HCT116 (cell line): ENCODE measurements at regions not wholly inside any gene's neighbourhood (a gene's known extent, or its start where the extent isn't known, plus 50 kb on each side); places are given as distances from the start of the nearest gene placed in this dataset.

Experiments used
- ATAC-seq: fragments of 200-7000 bp; cut with Tn5 transposase; 2 replicates; pipeline ENCODE4 v1.9.1; 2020; ENCODE audit warnings: mild to moderate bottlenecking, moderate library complexity
- BruUV-seq: library from RNA; stranded (reverse); fragments of 400-500 nt; replicated peaks from 2 replicates; lab custom pipeline; 2021; lab: Mats Ljungman, UMichigan
- CTCF ChIA-PET: fragments of 300-600 bp; sonication (Branson Sonifier 250); formaldehyde crosslinking; loops from one replicate; lab custom pipeline; 2021; ENCODE audit warnings: antibody characterized with exemption; lab: Charles Lee
- POLR2A ChIA-PET: fragments of 300-600, 350-600 bp; sonication (Branson Sonifier 250); formaldehyde crosslinking; loops from one replicate; lab custom pipeline; 2021; ENCODE audit warnings: antibody characterized with exemption; lab: Charles Lee
- RAD21 ChIA-PET, 2 experiments: fragments of 300-600 bp; sonication (Branson Sonifier 250); formaldehyde crosslinking; loops; one replicate each; lab custom pipeline; 2023; ENCODE audit warnings: low total read pairs in 2 of 2; ENCODE audit not compliant: uncharacterized antibody in 2 of 2, unreplicated experiment in 2 of 2, low non-redundant PET in 1 of 2; lab: Charles Lee
- DNase-seq: peaks from one replicate; pipeline ENCODE4 v3.0.0-alpha.2; 2010; ENCODE audit warnings: low read depth, low spot score
- H2AFZ ChIP-seq: fragments of 200-600 bp; shearing (Covaris generic), sonication (generic); 2 replicates; pipeline ENCODE4 v1.6.1; 2017; ENCODE audit warnings: low read depth, mixed run types, mixed read lengths, antibody characterized with exemption, low read length; ENCODE audit not compliant: poor library complexity, severe bottlenecking
- H3K27ac ChIP-seq: 2 replicates; pipeline ENCODE4 v1.5.1; 2012; ENCODE audit warnings: low read depth, low read length
- H3K27me3 ChIP-seq: fragments of 200-600 bp; sonication (generic); 2 replicates; pipeline ENCODE4 v1.6.1; 2016; ENCODE audit warnings: mixed run types, low read length, mixed read lengths; ENCODE audit not compliant: insufficient read depth
- H3K36me3 ChIP-seq, 2 experiments: fragments of 200-500 bp in 1 of 2; fragments of 200-600 bp in 1 of 2; sonication (Bioruptor generic) in 1 of 2; sonication (generic) in 1 of 2; 2 replicates each; pipeline versions ENCODE4 v1.5.1 to v1.6.1; 2014 to 2016; ENCODE audit warnings: low read length in 2 of 2, inconsistent platforms in 1 of 2, mixed read lengths in 1 of 2, mixed run types in 1 of 2; ENCODE audit not compliant: insufficient read depth in 2 of 2, control insufficient read depth in 1 of 2
- H3K4me1 ChIP-seq, 2 experiments: fragments of 200-600 bp in 1 of 2; sonication (generic) in 1 of 2; 2 replicates each; pipeline versions ENCODE4 v1.5.1 to v1.6.1; 2012 to 2017; ENCODE audit warnings: low read length in 2 of 2, inconsistent platforms in 1 of 2, mild to moderate bottlenecking in 1 of 2, mixed read lengths in 1 of 2, mixed run types in 1 of 2, moderate library complexity in 1 of 2; ENCODE audit not compliant: insufficient read depth in 2 of 2, control insufficient read depth in 1 of 2
- H3K4me2 ChIP-seq: fragments of 200-600 bp; sonication (generic); 2 replicates; pipeline ENCODE4 v1.6.1; 2017; ENCODE audit warnings: mixed run types, low read length, mixed read lengths
- H3K4me3 ChIP-seq, 2 experiments: fragments of 200-600 bp in 1 of 2; sonication (generic) in 1 of 2; replicated peaks in 1 of 2; 2 replicates each; pipeline ENCODE4 v1.5.1; 2011 to 2016; ENCODE audit warnings: low read length in 2 of 2, control low read depth in 1 of 2, low read depth in 1 of 2, mild to moderate bottlenecking in 1 of 2, mixed read lengths in 1 of 2, mixed run types in 1 of 2
- H3K79me2 ChIP-seq: fragments of 200-600 bp; sonication (generic); 2 replicates; pipeline ENCODE4 v1.6.1; 2017; ENCODE audit warnings: mild to moderate bottlenecking, mixed run types, low read length, moderate library complexity, mixed read lengths; ENCODE audit not compliant: insufficient read depth
- H3K9ac ChIP-seq: fragments of 200-600 bp; sonication (generic); 2 replicates; pipeline ENCODE4 v1.6.1; 2016; ENCODE audit warnings: low read length, mixed read lengths
- H3K9me2 ChIP-seq: fragments of 200-600 bp; sonication (generic), shearing (Covaris generic); 2 replicates; pipeline ENCODE4 v1.6.1; 2017; ENCODE audit warnings: mixed run types, mild to moderate bottlenecking, moderate library complexity; ENCODE audit not compliant: insufficient read depth
- H3K9me3 ChIP-seq, 2 experiments: fragments of 200-500 bp in 1 of 2; fragments of 200-600 bp in 1 of 2; sonication (Bioruptor generic) in 1 of 2; sonication (generic) in 1 of 2; 2 replicates each; pipeline ENCODE4 v1.6.1; 2014 to 2017; ENCODE audit warnings: low read length in 2 of 2, mixed read lengths in 2 of 2, inconsistent platforms in 1 of 2, low read depth in 1 of 2, mild to moderate bottlenecking in 1 of 2, mixed run types in 1 of 2, moderate library complexity in 1 of 2; ENCODE audit not compliant: control insufficient read depth in 1 of 2, insufficient read depth in 1 of 2
- H4K20me1 ChIP-seq: fragments of 200-600 bp; sonication (generic), shearing (Covaris generic); 2 replicates; pipeline ENCODE4 v1.6.1; 2017; ENCODE audit warnings: mixed run types, mild to moderate bottlenecking, moderate library complexity; ENCODE audit not compliant: insufficient read depth
- CBX3 ChIP-seq: IDR thresholded peaks from 2 replicates; pipeline ENCODE4 v1.6.1; 2012; ENCODE audit warnings: low read depth
- CEBPB ChIP-seq: IDR thresholded peaks from 2 replicates; pipeline ENCODE4 v1.6.1; 2012; ENCODE audit warnings: low read depth
- EZH2 ChIP-seq: fragments of 200-600 bp; sonication (generic); IDR thresholded peaks from 2 replicates; pipeline ENCODE4 v1.6.1; 2017; ENCODE audit warnings: antibody characterized with exemption, mixed run types
- FOSL1 ChIP-seq: IDR thresholded peaks from 2 replicates; pipeline ENCODE4 v1.6.1; 2012; ENCODE audit warnings: low read depth
- JUND ChIP-seq: IDR thresholded peaks from 2 replicates; pipeline ENCODE4 v1.6.1; 2012
- MAX ChIP-seq: IDR thresholded peaks from 2 replicates; pipeline ENCODE4 v1.6.1; 2012
- RAD21 ChIP-seq: IDR thresholded peaks from 2 replicates; pipeline ENCODE4 v1.6.1; 2012; ENCODE audit warnings: low read depth, mild to moderate bottlenecking
- SP1 ChIP-seq: IDR thresholded peaks from 2 replicates; pipeline ENCODE4 v1.6.1; 2012; ENCODE audit warnings: low read depth
- SRF ChIP-seq: IDR thresholded peaks from 2 replicates; pipeline ENCODE4 v1.6.1; 2012; ENCODE audit warnings: low read depth
- TCF7L2 ChIP-seq: IDR thresholded peaks from 2 replicates; pipeline ENCODE4 v1.7.0; 2011; ENCODE audit warnings: borderline replicate concordance, inconsistent platforms; ENCODE audit not compliant: insufficient read depth, insufficient read length; ENCODE audit errors: extremely low read depth
- ZBTB33 ChIP-seq: IDR thresholded peaks from 2 replicates; pipeline ENCODE4 v1.6.1; 2011; ENCODE audit warnings: mild to moderate bottlenecking, low read length, moderate library complexity; ENCODE audit not compliant: insufficient replicate concordance; ENCODE audit errors: extremely low read depth
- intact Hi-C: fragments of 100-400 bp; cut with micrococcal nuclease; formaldehyde crosslinking; loops from 2 replicates; pipeline ENCODE4 v1.10.0; 2022
- TF ChIP-seq, protein P1 (sequence below), 3 experiments: fragments of 200-600 bp in 1 of 3; sonication (generic) in 1 of 3; IDR thresholded peaks in 2 of 3; conservative IDR thresholded peaks in 1 of 3; 2 replicates each; pipeline ENCODE4 v1.5.1; 2012 to 2017; ENCODE audit warnings: low read depth in 2 of 3, low read length in 2 of 3, antibody characterized with exemption in 1 of 3, borderline replicate concordance in 1 of 3, control low read depth in 1 of 3, mild to moderate bottlenecking in 1 of 3, mixed read lengths in 1 of 3, mixed run types in 1 of 3, moderate library complexity in 1 of 3; ENCODE audit not compliant: insufficient read depth in 1 of 3
- TF ChIP-seq, protein P2 (sequence below): IDR thresholded peaks from 2 replicates; pipeline ENCODE4 v1.6.1; 2012

- CTCF ChIA-PET = interaction anchor here (0.6 to 3.3 kb wide), 6 partner anchors 11 to 348 kb away, joined by 3 to 30 read pairs (median 3); no protein-coding TSS in a partner anchor
- DNase-seq (peak; percentile 73), ATAC-seq (peak; percentile 98)
- H3K9ac ChIP-seq = no peak overlapping the region
- H3K9me3 ChIP-seq = no peaks in the 10 kb centered on the region
- H3K79me2 ChIP-seq = no peaks in the 10 kb centered on the region
- no TSS peak for BruUV-seq
- peaks cover 0 to 8% of the 10 kb centered on the region in 2 experiments; a peak in 2 of 4 replicates for H3K4me1 ChIP-seq
- H4K20me1 ChIP-seq = no peaks in the 10 kb centered on the region
- TF ChIP-seq SP1 (no peak), EZH2 (no peak), RAD21 (peak; percentile 79), FOSL1 (peak; percentile 29; the same call in 1 of the 2 replicates), JUND (0 out of 2 replicates have a peak, but pooled peaks have one; percentile 19), CEBPB (no peak), CBX3 (no peak; the same call in 1 of the 2 replicates), SRF (no peak), MAX (peak; percentile 60), TCF7L2 (peak; percentile 67), ZBTB33 (no peak)
- TF ChIP-seq, protein P1, sequence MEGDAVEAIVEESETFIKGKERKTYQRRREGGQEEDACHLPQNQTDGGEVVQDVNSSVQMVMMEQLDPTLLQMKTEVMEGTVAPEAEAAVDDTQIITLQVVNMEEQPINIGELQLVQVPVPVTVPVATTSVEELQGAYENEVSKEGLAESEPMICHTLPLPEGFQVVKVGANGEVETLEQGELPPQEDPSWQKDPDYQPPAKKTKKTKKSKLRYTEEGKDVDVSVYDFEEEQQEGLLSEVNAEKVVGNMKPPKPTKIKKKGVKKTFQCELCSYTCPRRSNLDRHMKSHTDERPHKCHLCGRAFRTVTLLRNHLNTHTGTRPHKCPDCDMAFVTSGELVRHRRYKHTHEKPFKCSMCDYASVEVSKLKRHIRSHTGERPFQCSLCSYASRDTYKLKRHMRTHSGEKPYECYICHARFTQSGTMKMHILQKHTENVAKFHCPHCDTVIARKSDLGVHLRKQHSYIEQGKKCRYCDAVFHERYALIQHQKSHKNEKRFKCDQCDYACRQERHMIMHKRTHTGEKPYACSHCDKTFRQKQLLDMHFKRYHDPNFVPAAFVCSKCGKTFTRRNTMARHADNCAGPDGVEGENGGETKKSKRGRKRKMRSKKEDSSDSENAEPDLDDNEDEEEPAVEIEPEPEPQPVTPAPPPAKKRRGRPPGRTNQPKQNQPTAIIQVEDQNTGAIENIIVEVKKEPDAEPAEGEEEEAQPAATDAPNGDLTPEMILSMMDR (IDR thresholded peaks at IDR 0.05 in 2 of 3, conservative IDR thresholded peaks at IDR 0.05 in 1 of 3; ENCODE audit: borderline replicate concordance in 1 of 3, insufficient read depth in 1 of 3, low read depth in 2 of 3, low read length in 2 of 3) = peak; percentile 70 to 73 (median 73)
- TF ChIP-seq, protein P2, sequence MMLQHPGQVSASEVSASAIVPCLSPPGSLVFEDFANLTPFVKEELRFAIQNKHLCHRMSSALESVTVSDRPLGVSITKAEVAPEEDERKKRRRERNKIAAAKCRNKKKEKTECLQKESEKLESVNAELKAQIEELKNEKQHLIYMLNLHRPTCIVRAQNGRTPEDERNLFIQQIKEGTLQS = no peak
- H3K36me3 ChIP-seq = no peaks in the 10 kb centered on the region
- H2AFZ ChIP-seq = peak overlapping the region; percentile 90
- H3K27me3 ChIP-seq = no peaks in the 10 kb centered on the region
- H3K27ac ChIP-seq = no peak overlapping the region
- no peaks in the 10 kb centered on the region for H3K9me2 ChIP-seq
- H3K4me3 ChIP-seq = no peak overlapping the region
- POLR2A ChIA-PET = interaction anchor here (0.9 kb wide), 1 partner anchor 194 kb away, joined by 3 read pairs; no protein-coding TSS in a partner anchor
- intact Hi-C loops = loop anchor here (1.0 kb wide), 1 partner anchor 194 kb away; no protein-coding TSS in a partner anchor
- H3K4me2 ChIP-seq = peak overlapping the region; percentile 8
- RAD21 ChIA-PET = interaction anchor here in 1 of 2 experiments (1.6 kb wide), 1 partner anchor 193 kb away, joined by 4 read pairs; no protein-coding TSS in a partner anchor
Observed at GRCh38 chr3:43155464-43156121, 49.7 kb upstream of the POMGNT2 start.
